ENCODE measurements at regions not wholly inside any gene's neighbourhood (a gene's known extent, or its start where the extent isn't known, plus 50 kb on each side); places are given as distances from the start of the nearest gene placed in this dataset.

DNA sequence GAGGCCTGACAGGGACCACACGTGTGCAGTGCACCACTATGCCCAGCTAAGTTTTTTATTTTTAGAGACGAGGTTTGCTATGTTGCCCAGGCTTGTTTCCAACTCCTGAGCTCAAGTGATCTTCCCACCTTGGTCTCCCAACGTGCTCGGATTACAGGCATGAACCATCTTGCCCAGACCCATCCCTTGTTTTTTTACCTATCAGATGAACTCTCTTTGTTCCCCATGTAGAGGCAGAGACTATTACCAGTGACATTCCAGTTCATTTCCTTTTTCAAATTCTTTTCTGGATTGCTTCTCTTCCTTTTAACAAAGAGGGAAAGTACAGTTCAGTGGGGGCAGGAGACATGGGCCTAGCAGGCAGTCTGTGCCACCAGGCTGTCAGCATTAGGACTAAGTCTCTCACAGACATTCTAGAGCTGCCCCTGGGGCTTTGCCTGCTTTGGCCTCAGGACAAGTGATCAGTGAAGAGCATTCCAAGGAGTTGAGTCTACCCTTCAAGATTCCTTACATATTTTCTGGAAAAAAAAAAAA, 103.5 kb upstream of the SLC7A14 start:
- TF ChIP-seq, protein P1, sequence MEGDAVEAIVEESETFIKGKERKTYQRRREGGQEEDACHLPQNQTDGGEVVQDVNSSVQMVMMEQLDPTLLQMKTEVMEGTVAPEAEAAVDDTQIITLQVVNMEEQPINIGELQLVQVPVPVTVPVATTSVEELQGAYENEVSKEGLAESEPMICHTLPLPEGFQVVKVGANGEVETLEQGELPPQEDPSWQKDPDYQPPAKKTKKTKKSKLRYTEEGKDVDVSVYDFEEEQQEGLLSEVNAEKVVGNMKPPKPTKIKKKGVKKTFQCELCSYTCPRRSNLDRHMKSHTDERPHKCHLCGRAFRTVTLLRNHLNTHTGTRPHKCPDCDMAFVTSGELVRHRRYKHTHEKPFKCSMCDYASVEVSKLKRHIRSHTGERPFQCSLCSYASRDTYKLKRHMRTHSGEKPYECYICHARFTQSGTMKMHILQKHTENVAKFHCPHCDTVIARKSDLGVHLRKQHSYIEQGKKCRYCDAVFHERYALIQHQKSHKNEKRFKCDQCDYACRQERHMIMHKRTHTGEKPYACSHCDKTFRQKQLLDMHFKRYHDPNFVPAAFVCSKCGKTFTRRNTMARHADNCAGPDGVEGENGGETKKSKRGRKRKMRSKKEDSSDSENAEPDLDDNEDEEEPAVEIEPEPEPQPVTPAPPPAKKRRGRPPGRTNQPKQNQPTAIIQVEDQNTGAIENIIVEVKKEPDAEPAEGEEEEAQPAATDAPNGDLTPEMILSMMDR (conservative IDR thresholded peaks at IDR 0.05; ENCODE audit: low read length), result no peak
- no peak for TF ChIP-seq EZH2phosphoT487 (IDR thresholded peaks at IDR 0.05; ENCODE audit: borderline replicate concordance, low read depth, low read length)

Measured in OCI-LY7 (cell line).